Stimulated activated CD4-positive, alpha-beta T cell treated with anti-CD3 and anti-CD28 coated beads, TNF-alpha, amount 100 ng/mL, for 24 hours (primary cell): ENCODE measurements at regions not wholly inside any gene's neighbourhood (a gene's known extent, or its start where the extent isn't known, plus 50 kb on each side); places are given as distances from the start of the nearest gene placed in this dataset.

Experiments
- DNase-seq, 3 experiments: peaks; one replicate each; pipeline ENCODE4 v3.0.0-alpha.2; 2020; ENCODE audit warnings: low read depth in 3 of 3

GRCh38 chr13:97562962-97563361 lies 129.0 kb downstream of the RAP2A start:
- no peak for DNase-seq

- no peak for DNase-seq
Measured at GRCh38 chr13:97564956-97565355, 131.0 kb downstream of the RAP2A start.

- DNase-seq: no peak
Measured at GRCh38 chr13:97565906-97566305, 131.9 kb downstream of the RAP2A start.

- no peak for DNase-seq
Measured at GRCh38 chr13:97566907-97567306, 132.9 kb downstream of the RAP2A start.

- DNase-seq: no peak
Measured at GRCh38 chr13:97567510-97568243, 133.7 kb downstream of the RAP2A start.

- DNase-seq: no peak
Measured at GRCh38 chr13:97568850-97569249, 134.9 kb downstream of the RAP2A start.

- DNase-seq: no peak
Measured at GRCh38 chr13:97569841-97570240, 135.9 kb downstream of the RAP2A start.

GRCh38 chr13:97570442-97570841 lies 136.5 kb downstream of the RAP2A start:
- no peak for DNase-seq

GRCh38 chr13:97573011-97573410 lies 139.0 kb downstream of the RAP2A start:
- DNase-seq: no peak

GRCh38 chr13:97574926-97575325 lies 141.0 kb downstream of the RAP2A start:
- DNase-seq: no peak

GRCh38 chr13:97577026-97577425 lies 143.1 kb downstream of the RAP2A start:
- no peak for DNase-seq

- DNase-seq: no peak
Measured at GRCh38 chr13:97582170-97582569, 148.2 kb downstream of the RAP2A start.

GRCh38 chr13:97583907-97584497 lies 150.0 kb downstream of the RAP2A start:
- DNase-seq: no peak

- DNase-seq: no peak
Measured at GRCh38 chr13:97586941-97587340, 153.0 kb downstream of the RAP2A start.

GRCh38 chr13:97588993-97589392 lies 155.0 kb downstream of the RAP2A start:
- no peak for DNase-seq

GRCh38 chr13:97600458-97601075 lies 166.6 kb downstream of the RAP2A start:
- DNase-seq: no peak

GRCh38 chr13:97615266-97615665 lies 181.3 kb downstream of the RAP2A start:
- DNase-seq: no peak

- no peak for DNase-seq
Measured at GRCh38 chr13:97616385-97616784, 182.4 kb downstream of the RAP2A start.

- no peak for DNase-seq
Measured at GRCh38 chr13:97621025-97621424, 187.1 kb downstream of the RAP2A start.

GRCh38 chr13:97621631-97622030 lies 187.7 kb downstream of the RAP2A start:
- no peak for DNase-seq

GRCh38 chr13:97627566-97627965 lies 193.6 kb downstream of the RAP2A start:
- no peak for DNase-seq

- no peak for DNase-seq
Measured at GRCh38 chr13:97629601-97630272, 195.8 kb downstream of the RAP2A start.

GRCh38 chr13:97630725-97631124 lies 196.8 kb downstream of the RAP2A start:
- no peak for DNase-seq
